DMS153 treated with DMSO at 0.1 percent for 48 hours (cell line): ENCODE measurements at regions not wholly inside any gene's neighbourhood (a gene's known extent, or its start where the extent isn't known, plus 50 kb on each side); places are given as distances from the start of the nearest gene placed in this dataset.
"Not testable (repeated sequence)": the region's sequence is repeated elsewhere in the genome, so short reads cannot be mapped to it uniquely, and the experiment has no call there.

ENCODE experiments used
- DNase-seq: peaks from one replicate; lab custom pipeline; 2025; ENCODE audit not compliant: unreplicated experiment; lab: John Stamatoyannopoulos, UW

GRCh38 chr4:38377195-38377594 is 286.8 kb upstream of the KLF3 start:
- DNase-seq = no peak

GRCh38 chr4:38378478-38378877 is 285.5 kb upstream of the KLF3 start:
- no peak for DNase-seq

- DNase-seq = no peak
These were observed 282.2 kb upstream of the KLF3 start for GRCh38 chr4:38381788-38382187.

- DNase-seq = no peak
These were observed 281.5 kb upstream of the KLF3 start for GRCh38 chr4:38382520-38382919.

- DNase-seq = no peak
These were observed 280.3 kb upstream of the KLF3 start for GRCh38 chr4:38383646-38384121.

- no peak for DNase-seq
These were observed 278.6 kb upstream of the KLF3 start for GRCh38 chr4:38385093-38386004.

- DNase-seq = no peak
These were observed 277.9 kb upstream of the KLF3 start for GRCh38 chr4:38386005-38386551.

GRCh38 chr4:38386654-38387188 is 277.3 kb upstream of the KLF3 start:
- DNase-seq = no peak

- DNase-seq = no peak
These were observed 276.7 kb upstream of the KLF3 start for GRCh38 chr4:38387348-38387747.

- DNase-seq = no peak
These were observed 276.2 kb upstream of the KLF3 start for GRCh38 chr4:38387819-38388218.

GRCh38 chr4:38388907-38389306 is 275.1 kb upstream of the KLF3 start:
- not testable (repeated sequence) for DNase-seq

- DNase-seq = no peak
These were observed 272.9 kb upstream of the KLF3 start for GRCh38 chr4:38390969-38391545.

- no peak for DNase-seq
These were observed 271.7 kb upstream of the KLF3 start for GRCh38 chr4:38392223-38392855.

- no peak for DNase-seq
These were observed 267.9 kb upstream of the KLF3 start for GRCh38 chr4:38396091-38396490.

GRCh38 chr4:38396845-38397547 is 267.0 kb upstream of the KLF3 start:
- no peak for DNase-seq

- DNase-seq = no peak
These were observed 263.1 kb upstream of the KLF3 start for GRCh38 chr4:38400946-38401345.

GRCh38 chr4:38406243-38406642 is 257.8 kb upstream of the KLF3 start:
- no peak for DNase-seq

GRCh38 chr4:38409852-38410251 is 254.1 kb upstream of the KLF3 start:
- DNase-seq = no peak

GRCh38 chr4:38411092-38411491 is 252.9 kb upstream of the KLF3 start:
- no peak for DNase-seq

- DNase-seq = no peak
These were observed 251.9 kb upstream of the KLF3 start for GRCh38 chr4:38411981-38412536.
